Fibroblast of skin of right biceps (primary cell): ENCODE measurements at regions not wholly inside any gene's neighbourhood (a gene's known extent, or its start where the extent isn't known, plus 50 kb on each side); places are given as distances from the start of the nearest gene placed in this dataset.

ENCODE experiments used
- DNase-seq: peaks from one replicate; pipeline ENCODE4 v3.0.0-alpha.2; 2013

- DNase-seq = no peak
Measured at GRCh38 chr2:34123996-34124785, 525.1 kb upstream of the FAM98A start.

- no peak for DNase-seq
Measured at GRCh38 chr2:34121076-34121475, 522.0 kb upstream of the FAM98A start.

GRCh38 chr2:34115076-34115475 is 516.0 kb upstream of the FAM98A start:
- DNase-seq = no peak

GRCh38 chr2:34112161-34112560 is 513.1 kb upstream of the FAM98A start:
- no peak for DNase-seq

GRCh38 chr2:34110392-34110791 is 511.3 kb upstream of the FAM98A start:
- DNase-seq = no peak

GRCh38 chr2:34107811-34108210 is 508.7 kb upstream of the FAM98A start:
- DNase-seq = no peak

GRCh38 chr2:34105006-34105767 is 506.1 kb upstream of the FAM98A start:
- peak; percentile 92 for DNase-seq

- peak; percentile 53 for DNase-seq
Measured at GRCh38 chr2:34104601-34105000, 505.5 kb upstream of the FAM98A start.

- DNase-seq = no peak
Measured at GRCh38 chr2:34103437-34103836, 504.3 kb upstream of the FAM98A start.

- peak; percentile 59 for DNase-seq
Measured at GRCh38 chr2:34102339-34102738, 503.2 kb upstream of the FAM98A start.

- no peak for DNase-seq
Measured at GRCh38 chr2:34099377-34099776, 500.3 kb upstream of the FAM98A start.

GRCh38 chr2:34098256-34098655 is 499.2 kb upstream of the FAM98A start:
- DNase-seq = no peak

- DNase-seq = peak; percentile 63
Measured at GRCh38 chr2:34096562-34097171, 497.6 kb upstream of the FAM98A start.

GRCh38 chr2:34093790-34094189 is 494.7 kb upstream of the FAM98A start:
- no peak for DNase-seq

- no peak for DNase-seq
Measured at GRCh38 chr2:34070196-34070595, 471.1 kb upstream of the FAM98A start.

GRCh38 chr2:34069604-34070003 is 470.5 kb upstream of the FAM98A start:
- no peak for DNase-seq

GRCh38 chr2:34050413-34050812 is 451.3 kb upstream of the FAM98A start:
- no peak for DNase-seq

- DNase-seq = no peak
Measured at GRCh38 chr2:34045101-34045655, 446.1 kb upstream of the FAM98A start.

GRCh38 chr2:34037886-34038285 is 438.8 kb upstream of the FAM98A start:
- DNase-seq = no peak

GRCh38 chr2:34037157-34037556 is 438.1 kb upstream of the FAM98A start:
- DNase-seq = no peak

- DNase-seq = no peak
Measured at GRCh38 chr2:34031097-34031496, 432.0 kb upstream of the FAM98A start.

- DNase-seq = no peak
Measured at GRCh38 chr2:34030273-34030672, 431.2 kb upstream of the FAM98A start.

- no peak for DNase-seq
Measured at GRCh38 chr2:34029073-34029472, 430.0 kb upstream of the FAM98A start.

GRCh38 chr2:34025196-34025595 is 426.1 kb upstream of the FAM98A start:
- no peak for DNase-seq
